Body of pancreas (tissue), 4 donors: ENCODE measurements at regions not wholly inside any gene's neighbourhood (a gene's known extent, or its start where the extent isn't known, plus 50 kb on each side); places are given as distances from the start of the nearest gene placed in this dataset.

ENCODE experiments used
- ATAC-seq: fragments of 150-250 bp; one replicate; pipeline ENCODE4 v1.9.1; 2016
- DNase-seq, 4 donors: peaks; one replicate each; pipeline ENCODE4 v3.0.0-alpha.2; 2019
- H3K27ac ChIP-seq, 4 donors: fragments of 200-600 bp; sonication (generic); 1 replicate in 3 of 4; 2 replicates in 1 of 4; pipeline versions ENCODE4 v1.5.1 to v1.6.1; 2016 to 2019; ENCODE audit warnings: mild to moderate bottlenecking in 1 of 4, mixed read lengths in 1 of 4, moderate library complexity in 1 of 4
- H3K27me3 ChIP-seq, 2 donors: fragments of 200-600 bp; sonication (generic); one replicate each; pipeline ENCODE4 v1.6.0; 2016; ENCODE audit warnings: mild to moderate bottlenecking in 1 of 2
- H3K36me3 ChIP-seq, 2 donors: fragments of 200-600 bp; sonication (generic); replicated peaks in 1 of 2; 2 replicates each; pipeline ENCODE4 v1.5.1; 2016; ENCODE audit warnings: low read depth in 2 of 2; ENCODE audit not compliant: insufficient read depth in 1 of 2
- H3K4me1 ChIP-seq: fragments of 200-600 bp; sonication (generic); one replicate; pipeline ENCODE4 v1.6.0; 2016
- H3K4me3 ChIP-seq, 2 donors: fragments of 200-600 bp; sonication (generic); 1 replicate in 1 of 2; 2 replicates in 1 of 2; pipeline ENCODE4 v1.5.1; 2016 to 2019
- H3K9me3 ChIP-seq, 3 donors: fragments of 200-600 bp; sonication (generic); 1 replicate in 2 of 3; 2 replicates in 1 of 3; pipeline ENCODE4 v1.5.1; 2016
- POLR2A ChIP-seq, 3 donors: fragments of 450-650 bp; IDR thresholded peaks; one replicate each; pipeline ENCODE4 v1.6.1; 2016; ENCODE audit warnings: antibody characterized with exemption in 3 of 3, mild to moderate bottlenecking in 2 of 3
- WGBS, 2 donors: methylation state at CpG; one replicate each; pipeline ENCODE4 v1.1.5; 2017; 5-methylcytosine and 5-hydroxymethylcytosine counted together
- intact Hi-C: fragments of 100-400 bp; cut with DNase I; formaldehyde crosslinking; loops from one replicate; pipeline ENCODE4 v1.15.1; 2023
- TF ChIP-seq, protein P1 (sequence below), 7 experiments: fragments of 450-650 bp in 4 of 7; fragments of 200-600 bp in 3 of 7; sonication (generic) in 3 of 7; IDR thresholded peaks; one replicate each; pipeline ENCODE4 v1.5.1; 2016 to 2019; ENCODE audit warnings: antibody characterized with exemption in 7 of 7

DNA sequence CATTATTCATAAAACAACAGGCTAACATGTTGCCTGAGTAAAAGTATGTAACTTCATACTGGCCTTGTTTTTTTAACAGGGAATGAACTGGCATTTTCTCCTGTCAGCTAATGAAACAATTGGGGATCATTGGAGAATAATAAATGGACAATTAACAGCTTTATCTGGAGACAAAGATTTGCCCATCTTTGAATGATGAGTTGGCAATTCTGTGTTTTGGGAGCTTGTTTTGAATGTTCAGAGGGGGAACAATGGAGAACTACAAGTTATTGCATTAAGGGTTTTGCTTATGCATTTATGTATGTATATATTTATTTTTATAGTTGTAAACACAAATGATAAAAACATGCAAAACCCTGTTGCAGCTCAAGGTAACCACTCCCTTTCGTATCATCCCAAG is 150.3 kb downstream of the CBLN4 start:
- ATAC-seq, result no peak

DNA sequence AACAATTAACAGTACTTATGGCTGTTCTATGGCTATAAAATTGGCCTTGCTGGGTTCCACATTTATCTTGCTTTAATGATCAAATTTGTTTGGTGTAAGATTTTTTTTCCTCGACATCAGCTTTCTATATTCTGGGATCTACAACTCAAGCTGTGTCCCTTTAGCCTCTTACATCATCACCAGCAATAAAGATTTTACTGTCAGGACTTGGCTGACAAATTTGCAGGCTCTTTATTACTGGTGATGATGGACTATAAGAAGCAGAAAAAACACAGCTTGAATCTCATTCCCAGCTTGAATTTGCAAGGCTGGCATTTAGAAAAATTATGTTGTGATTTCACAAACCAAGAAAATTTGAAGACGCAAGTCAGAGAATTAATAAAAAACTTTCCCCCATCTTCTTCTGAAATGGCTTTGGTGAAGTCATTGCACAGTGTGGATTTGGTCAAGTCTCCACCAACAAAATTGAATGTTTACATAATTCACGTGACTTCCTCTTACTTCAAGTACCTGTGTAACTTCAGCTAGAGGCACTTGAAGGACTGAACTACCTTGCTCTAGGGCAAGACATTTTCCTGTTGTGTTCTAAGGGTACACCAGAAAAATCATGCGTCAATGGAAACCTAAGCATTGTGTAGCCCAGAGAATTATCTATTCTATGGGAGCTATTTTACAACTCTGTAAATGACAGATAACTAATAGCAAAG is 175.0 kb downstream of the CBLN4 start:
- TF ChIP-seq, protein P1, sequence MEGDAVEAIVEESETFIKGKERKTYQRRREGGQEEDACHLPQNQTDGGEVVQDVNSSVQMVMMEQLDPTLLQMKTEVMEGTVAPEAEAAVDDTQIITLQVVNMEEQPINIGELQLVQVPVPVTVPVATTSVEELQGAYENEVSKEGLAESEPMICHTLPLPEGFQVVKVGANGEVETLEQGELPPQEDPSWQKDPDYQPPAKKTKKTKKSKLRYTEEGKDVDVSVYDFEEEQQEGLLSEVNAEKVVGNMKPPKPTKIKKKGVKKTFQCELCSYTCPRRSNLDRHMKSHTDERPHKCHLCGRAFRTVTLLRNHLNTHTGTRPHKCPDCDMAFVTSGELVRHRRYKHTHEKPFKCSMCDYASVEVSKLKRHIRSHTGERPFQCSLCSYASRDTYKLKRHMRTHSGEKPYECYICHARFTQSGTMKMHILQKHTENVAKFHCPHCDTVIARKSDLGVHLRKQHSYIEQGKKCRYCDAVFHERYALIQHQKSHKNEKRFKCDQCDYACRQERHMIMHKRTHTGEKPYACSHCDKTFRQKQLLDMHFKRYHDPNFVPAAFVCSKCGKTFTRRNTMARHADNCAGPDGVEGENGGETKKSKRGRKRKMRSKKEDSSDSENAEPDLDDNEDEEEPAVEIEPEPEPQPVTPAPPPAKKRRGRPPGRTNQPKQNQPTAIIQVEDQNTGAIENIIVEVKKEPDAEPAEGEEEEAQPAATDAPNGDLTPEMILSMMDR (IDR thresholded peaks at IDR 0.05), result no peak
- TF ChIP-seq POLR2A (IDR thresholded peaks at IDR 0.05), result no peak
- no peaks in the 10 kb centered on the region for H3K4me1 ChIP-seq
- DNase-seq (no peak), ATAC-seq (no peak)
- H3K36me3 ChIP-seq, result no peaks in the 10 kb centered on the region
- intact Hi-C loops, result no loop called here
- WGBS, 2 donors, result 52 to 58% methylated on average over 4 of the region's 4 CpGs
- H3K27me3 ChIP-seq, result no peaks in the 10 kb centered on the region
- H3K9me3 ChIP-seq, result no peaks in the 10 kb centered on the region
- H3K27ac ChIP-seq, result no peak overlapping the region
- no peak overlapping the region for H3K4me3 ChIP-seq

More for the DNA sequence above, 150.3 kb downstream of the CBLN4 start:
- intact Hi-C loops, result no loop called here
- 56 to 68% methylated on average over 1 of the region's 1 CpG for WGBS, 2 donors
- TF ChIP-seq, protein P1 (IDR thresholded peaks at IDR 0.05), result no peak
- no peak for TF ChIP-seq POLR2A (IDR thresholded peaks at IDR 0.05)
- H3K27ac ChIP-seq, result no peak overlapping the region
- no peaks in the 10 kb centered on the region for H3K4me1 ChIP-seq
- H3K36me3 ChIP-seq, result no peaks in the 10 kb centered on the region
- H3K9me3 ChIP-seq, result no peaks in the 10 kb centered on the region
- H3K4me3 ChIP-seq, result no peak overlapping the region
- DNase-seq, result no peak
- H3K27me3 ChIP-seq, result no peaks in the 10 kb centered on the region

DNA sequence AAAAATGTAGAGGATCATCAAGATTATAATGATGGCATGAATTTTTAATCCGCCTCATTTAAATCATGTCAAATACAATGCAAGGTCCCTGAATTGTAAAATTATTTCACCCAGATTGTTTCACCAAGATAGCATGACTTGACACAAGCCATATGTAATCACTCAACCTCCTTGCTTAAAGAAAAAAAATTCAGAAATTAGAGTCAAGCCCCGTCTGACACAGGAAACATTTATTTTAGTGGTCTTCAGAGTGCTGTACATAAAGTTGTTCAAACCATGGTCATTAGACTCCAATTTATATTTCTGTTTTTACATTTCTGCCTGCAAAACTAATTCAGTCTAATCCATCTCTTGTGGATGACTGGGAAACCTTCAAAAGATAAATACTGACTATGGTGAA is 200.2 kb downstream of the CBLN4 start:
- Histone ChIP-seq H3K9me3 (no peaks in the 10 kb centered on the region), H3K36me3 (no peaks in the 10 kb centered on the region), H3K4me3 (no peak overlapping the region), H3K4me1 (no peaks in the 10 kb centered on the region), H3K27me3 (no peaks in the 10 kb centered on the region), H3K27ac (no peak overlapping the region)
- TF ChIP-seq, protein P1 (IDR thresholded peaks at IDR 0.05), result no peak
- no peak for TF ChIP-seq POLR2A (IDR thresholded peaks at IDR 0.05)
- 37 to 42% methylated on average over 2 of the region's 2 CpGs for WGBS, 2 donors
- ATAC-seq (no peak), DNase-seq (no peak)
- intact Hi-C loops, result no loop called here

DNA sequence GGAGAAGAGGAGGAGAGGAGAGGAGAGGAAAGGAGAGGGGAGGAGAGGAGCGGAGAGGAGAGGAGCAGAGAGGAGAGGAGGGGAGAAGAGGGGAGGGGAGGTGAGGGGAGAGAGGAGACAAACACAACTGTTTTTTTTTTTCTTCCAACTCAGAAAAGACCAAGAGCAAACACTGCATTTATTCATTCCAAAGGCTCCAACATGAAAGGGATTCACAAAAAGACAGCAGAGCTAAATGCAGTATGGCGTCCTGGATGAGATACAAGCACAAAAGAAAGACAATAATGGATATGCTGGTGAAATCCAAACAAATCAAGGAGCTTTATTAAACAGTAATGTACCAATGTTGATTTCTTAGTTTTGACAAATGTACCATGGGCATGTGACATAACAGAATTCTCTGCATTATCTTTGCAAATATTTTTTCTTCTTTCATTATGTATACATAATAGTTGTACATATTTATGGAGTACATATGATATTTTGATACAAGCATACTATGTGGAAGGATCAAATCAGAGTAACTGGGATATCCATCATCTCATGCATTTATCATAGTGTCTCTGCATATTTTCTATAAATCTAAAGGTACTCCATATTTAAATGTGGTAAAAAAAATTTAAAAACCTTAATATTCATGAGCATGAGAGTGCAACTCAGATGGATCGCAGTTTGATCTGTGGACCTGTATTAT is 204.6 kb downstream of the CBLN4 start:
- TF ChIP-seq, protein P1 (IDR thresholded peaks at IDR 0.05), result no peak
- TF ChIP-seq POLR2A (IDR thresholded peaks at IDR 0.05), result no peak
- Histone ChIP-seq H3K9me3 (no peaks in the 10 kb centered on the region), H3K27me3 (no peaks in the 10 kb centered on the region), H3K4me1 (no peaks in the 10 kb centered on the region), H3K4me3 (no peak overlapping the region), H3K27ac (no peak overlapping the region), H3K36me3 (no peaks in the 10 kb centered on the region)
- DNase-seq (no peak), ATAC-seq (no peak)
- 50 to 68% methylated on average over 3 of the region's 3 CpGs for WGBS, 2 donors
- intact Hi-C loops, result no loop called here
